Esophagus muscularis mucosa (tissue), 4 donors: ENCODE measurements at regions not wholly inside any gene's neighbourhood (a gene's known extent, or its start where the extent isn't known, plus 50 kb on each side); places are given as distances from the start of the nearest gene placed in this dataset.

Source experiments
- DNase-seq: peaks from one replicate; pipeline ENCODE4 v3.0.0-alpha.2; 2017; ENCODE audit errors: extremely low spot score
- H3K27ac ChIP-seq, 4 donors: fragments of 200-600 bp; sonication (generic); replicated peaks in 1 of 4; 1 replicate in 3 of 4; 2 replicates in 1 of 4; pipeline ENCODE4 v1.5.1; 2016 to 2019; ENCODE audit warnings: mild to moderate bottlenecking in 1 of 4
- H3K27me3 ChIP-seq, 4 donors: fragments of 200-600 bp; sonication (generic); one replicate each; pipeline versions ENCODE4 v1.5.1 to v1.6.0; 2016 to 2019
- H3K36me3 ChIP-seq, 4 donors: fragments of 200-600 bp; sonication (generic); one replicate each; pipeline ENCODE4 v1.5.1; 2016 to 2019
- H3K4me1 ChIP-seq, 4 donors: fragments of 200-600 bp; sonication (generic); one replicate each; pipeline ENCODE4 v1.5.1; 2016 to 2019
- H3K4me3 ChIP-seq, 4 donors: fragments of 200-600 bp; sonication (generic); 1 replicate in 2 of 4; 2 replicates in 2 of 4; pipeline ENCODE4 v1.5.1; 2016 to 2019; ENCODE audit warnings: mild to moderate bottlenecking in 4 of 4, moderate library complexity in 1 of 4
- H3K9me3 ChIP-seq, 4 donors: fragments of 200-600 bp; sonication (generic); 1 replicate in 3 of 4; 2 replicates in 1 of 4; pipeline ENCODE4 v1.5.1; 2016 to 2019
- CTCF ChIP-seq, 3 experiments: fragments of 200-600 bp in 2 of 3; fragments of 450-650 bp in 1 of 3; sonication (generic) in 2 of 3; IDR thresholded peaks; one replicate each; pipeline ENCODE4 v1.5.1; 2017 to 2019; ENCODE audit warnings: antibody characterized with exemption in 3 of 3, mild to moderate bottlenecking in 2 of 3, moderate library complexity in 1 of 3
- EP300 ChIP-seq: sonication (generic); formaldehyde crosslinking; IDR thresholded peaks from one replicate; pipeline ENCODE4 v1.6.1; 2017; ENCODE audit warnings: antibody characterized with exemption
- POLR2A ChIP-seq: fragments of 450-650 bp; IDR thresholded peaks from one replicate; pipeline ENCODE4 v1.6.1; 2017; ENCODE audit warnings: antibody characterized with exemption, moderate library complexity, mild to moderate bottlenecking, low read depth
- POLR2AphosphoS5 ChIP-seq, 2 donors: sonication (generic); formaldehyde crosslinking; IDR thresholded peaks; one replicate each; pipeline ENCODE4 v1.6.1; 2017; ENCODE audit warnings: antibody characterized with exemption in 2 of 2
- WGBS: methylation state at CpG from one replicate; pipeline ENCODE4 v1.1.5; 2018; 5-methylcytosine and 5-hydroxymethylcytosine counted together
- intact Hi-C: fragments of 100-400 bp; cut with DNase I; formaldehyde crosslinking; loops from one replicate; pipeline ENCODE4 v1.15.1; 2023

GRCh38 chr12:73424484-73424883 is 1113.2 kb upstream of the ATXN7L3B start:
- no peaks in the 10 kb centered on the region for H3K4me1 ChIP-seq
- no peaks in the 10 kb centered on the region for H3K36me3 ChIP-seq
- intact Hi-C loops, result no loop called here
- no peaks in the 10 kb centered on the region for H3K27me3 ChIP-seq
- H3K9me3 ChIP-seq, result no peaks in the 10 kb centered on the region
- 82% methylated on average over 2 of the region's 2 CpGs for WGBS
- TF ChIP-seq POLR2AphosphoS5 (IDR thresholded peaks at IDR 0.05) (no peak), CTCF (IDR thresholded peaks at IDR 0.05) (no peak), POLR2A (no peak), EP300 (no peak)
- H3K4me3 ChIP-seq, result no peak overlapping the region
- no peak for DNase-seq
- no peak overlapping the region for H3K27ac ChIP-seq

GRCh38 chr12:73445658-73446324 is 1091.8 kb upstream of the ATXN7L3B start:
- Histone ChIP-seq H3K4me3 (no peak overlapping the region), H3K36me3 (no peaks in the 10 kb centered on the region), H3K9me3 (no peaks in the 10 kb centered on the region), H3K4me1 (no peaks in the 10 kb centered on the region), H3K27me3 (no peaks in the 10 kb centered on the region), H3K27ac (no peak overlapping the region)
- 56% methylated on average over 2 of the region's 2 CpGs for WGBS
- DNase-seq, result no peak
- TF ChIP-seq POLR2A (no peak), POLR2AphosphoS5 (IDR thresholded peaks at IDR 0.05) (no peak), CTCF (IDR thresholded peaks at IDR 0.05) (no peak), EP300 (no peak)
- intact Hi-C loops, result no loop called here

- intact Hi-C loops, result no loop called here
Observed at GRCh38 chr12:73452672-73453469, 1084.8 kb upstream of the ATXN7L3B start.

GRCh38 chr12:73460212-73460611 is 1077.4 kb upstream of the ATXN7L3B start:
- H3K9me3 ChIP-seq, result no peaks in the 10 kb centered on the region
- no peak for DNase-seq
- H3K27ac ChIP-seq, result no peak overlapping the region
- H3K4me3 ChIP-seq, result no peak overlapping the region
- H3K27me3 ChIP-seq, result no peaks in the 10 kb centered on the region
- TF ChIP-seq POLR2AphosphoS5 (IDR thresholded peaks at IDR 0.05) (no peak), POLR2A (no peak), EP300 (no peak), CTCF (IDR thresholded peaks at IDR 0.05) (no peak)
- H3K4me1 ChIP-seq, result no peaks in the 10 kb centered on the region
- no peaks in the 10 kb centered on the region for H3K36me3 ChIP-seq
- intact Hi-C loops, result no loop called here

More at GRCh38 chr12:73452672-73453469, 1084.8 kb upstream of the ATXN7L3B start:
- peaks cover 0 to 3% (median 0%) of the 10 kb centered on the region in 4 donors for H3K4me1 ChIP-seq
- WGBS, result 66% methylated on average over 3 of the region's 3 CpGs
- no peak for DNase-seq
- no peaks in the 10 kb centered on the region for H3K9me3 ChIP-seq
- no peaks in the 10 kb centered on the region for H3K27me3 ChIP-seq
- no peak overlapping the region for H3K27ac ChIP-seq
- H3K4me3 ChIP-seq, result no peak overlapping the region
- no peak for TF ChIP-seq POLR2A
- TF ChIP-seq CTCF (IDR thresholded peaks at IDR 0.05), result no peak
- TF ChIP-seq POLR2AphosphoS5 (IDR thresholded peaks at IDR 0.05), result no peak
- no peak for TF ChIP-seq EP300
- H3K36me3 ChIP-seq, result no peaks in the 10 kb centered on the region
